Spleen (tissue), 7 donors: ENCODE measurements at regions not wholly inside any gene's neighbourhood (a gene's known extent, or its start where the extent isn't known, plus 50 kb on each side); places are given as distances from the start of the nearest gene placed in this dataset.

ENCODE experiments used
- POLR2A ChIP-seq, 3 donors: fragments of 450-650 bp; IDR thresholded peaks; one replicate each; pipeline ENCODE4 v1.5.1; 2017; ENCODE audit warnings: antibody characterized with exemption in 3 of 3, mild to moderate bottlenecking in 1 of 3
- TF ChIP-seq, protein P1 (sequence below), 11 experiments: fragments of 200-600 bp in 7 of 11; fragments of 450-650 bp in 4 of 11; sonication (generic) in 4 of 11; IDR thresholded peaks in 8 of 11; conservative IDR thresholded peaks in 3 of 11; 1 replicate in 7 of 11; 2 replicates in 4 of 11; pipeline versions ENCODE4 v1.4.0 to v1.8.0; 2016 to 2021; ENCODE audit warnings: antibody characterized with exemption in 11 of 11, inconsistent platforms in 4 of 11, mild to moderate bottlenecking in 1 of 11
- donor health status: DM: no; HTN: no; CAD: no; lungs with moderate emphysema.
- donor health status: DM: no; HTN: no; CAD: no.
- donor health status: DM: no; HTN: no; CAD: no.

DNA sequence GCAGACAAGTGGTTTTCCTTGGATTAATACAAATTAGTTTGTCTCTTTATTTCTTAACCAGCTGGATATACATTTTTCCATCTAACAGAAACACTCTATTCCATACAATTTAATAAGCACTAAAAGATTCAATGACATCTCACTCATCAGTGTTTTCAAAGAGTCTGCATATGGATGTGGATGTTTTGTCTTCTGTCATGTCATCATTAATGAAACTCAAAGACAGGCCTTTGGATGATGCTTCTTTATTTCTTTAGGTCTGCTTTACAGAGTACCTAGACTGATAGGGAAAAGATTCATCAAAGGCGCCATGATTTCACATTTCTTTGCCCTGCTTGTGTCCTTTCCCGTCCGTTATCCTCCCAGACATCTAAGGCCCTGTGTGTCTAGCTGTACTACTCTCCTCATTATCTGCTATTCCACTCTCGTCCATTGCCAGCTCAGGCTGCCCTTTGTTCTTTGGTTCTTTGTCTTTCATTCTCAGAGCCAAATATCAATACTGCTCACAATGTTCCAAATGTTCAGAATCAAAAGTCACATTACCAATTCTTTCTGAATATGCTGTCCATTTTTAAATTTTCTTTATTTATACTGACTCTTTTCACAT, 232.3 kb upstream of the CHAC2 start:
- TF ChIP-seq POLR2A (IDR thresholded peaks at IDR 0.05): no peak
- TF ChIP-seq, protein P1, sequence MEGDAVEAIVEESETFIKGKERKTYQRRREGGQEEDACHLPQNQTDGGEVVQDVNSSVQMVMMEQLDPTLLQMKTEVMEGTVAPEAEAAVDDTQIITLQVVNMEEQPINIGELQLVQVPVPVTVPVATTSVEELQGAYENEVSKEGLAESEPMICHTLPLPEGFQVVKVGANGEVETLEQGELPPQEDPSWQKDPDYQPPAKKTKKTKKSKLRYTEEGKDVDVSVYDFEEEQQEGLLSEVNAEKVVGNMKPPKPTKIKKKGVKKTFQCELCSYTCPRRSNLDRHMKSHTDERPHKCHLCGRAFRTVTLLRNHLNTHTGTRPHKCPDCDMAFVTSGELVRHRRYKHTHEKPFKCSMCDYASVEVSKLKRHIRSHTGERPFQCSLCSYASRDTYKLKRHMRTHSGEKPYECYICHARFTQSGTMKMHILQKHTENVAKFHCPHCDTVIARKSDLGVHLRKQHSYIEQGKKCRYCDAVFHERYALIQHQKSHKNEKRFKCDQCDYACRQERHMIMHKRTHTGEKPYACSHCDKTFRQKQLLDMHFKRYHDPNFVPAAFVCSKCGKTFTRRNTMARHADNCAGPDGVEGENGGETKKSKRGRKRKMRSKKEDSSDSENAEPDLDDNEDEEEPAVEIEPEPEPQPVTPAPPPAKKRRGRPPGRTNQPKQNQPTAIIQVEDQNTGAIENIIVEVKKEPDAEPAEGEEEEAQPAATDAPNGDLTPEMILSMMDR (IDR thresholded peaks at IDR 0.05 in 8 of 11, conservative IDR thresholded peaks at IDR 0.05 in 3 of 11): no peak
